ENCODE measurements at regions not wholly inside any gene's neighbourhood (a gene's known extent, or its start where the extent isn't known, plus 50 kb on each side); places are given as distances from the start of the nearest gene placed in this dataset.

GRCh38 chr4:32601848-32602247, 1881.7 kb downstream of the PCDH7 start:
- Histone ChIP-seq H3K4me1 (no peaks in the 10 kb centered on the region), H3K27me3 (no peaks in the 10 kb centered on the region), H3K9me3 (peaks cover 0 to 7% (median 0%) of the 10 kb centered on the region in 11 donors), H3K36me3 (no peaks in the 10 kb centered on the region), H3K27ac (no peak overlapping the region), H3K4me3 (no peak overlapping the region)
- no peak for ATAC-seq
- DNase-seq = no peak
- intact Hi-C loops (cut with DNase I) = no loop called here
- 68 to 78% methylated on average over 3 of the region's 3 CpGs for WGBS, 2 donors
- no peak for TF ChIP-seq CTCF (IDR thresholded peaks at IDR 0.05)

GRCh38 chr4:32607978-32608377, 1887.8 kb downstream of the PCDH7 start:
- H3K36me3 ChIP-seq = no peaks in the 10 kb centered on the region
- no peaks in the 10 kb centered on the region for H3K27me3 ChIP-seq
- intact Hi-C loops (cut with DNase I) = no loop called here
- peaks cover 0 to 49% (median 7%) of the 10 kb centered on the region in 11 donors for H3K9me3 ChIP-seq
- DNase-seq = no peak
- H3K4me3 ChIP-seq = no peak overlapping the region
- 51 to 78% methylated on average over 1 of the region's 1 CpG for WGBS, 2 donors
- ATAC-seq = no peak
- no peaks in the 10 kb centered on the region for H3K4me1 ChIP-seq
- no peak overlapping the region for H3K27ac ChIP-seq
- no peak for TF ChIP-seq CTCF (IDR thresholded peaks at IDR 0.05)

GRCh38 chr4:32624943-32625603, 1904.9 kb downstream of the PCDH7 start:
- intact Hi-C loops (cut with DNase I) = no loop called here
- H3K4me1 ChIP-seq = no peaks in the 10 kb centered on the region
- ATAC-seq = no peak
- WGBS, 2 donors = 60 to 66% methylated on average over 7 of the region's 7 CpGs
- no peaks in the 10 kb centered on the region for H3K36me3 ChIP-seq
- DNase-seq = no peak
- H3K27me3 ChIP-seq = no peaks in the 10 kb centered on the region
- no peak for TF ChIP-seq CTCF (IDR thresholded peaks at IDR 0.05)
- H3K4me3 ChIP-seq = no peak overlapping the region
- peaks cover 0 to 24% (median 0%) of the 10 kb centered on the region in 11 donors for H3K9me3 ChIP-seq
- no peak overlapping the region for H3K27ac ChIP-seq

GRCh38 chr4:32625687-32626337, 1905.6 kb downstream of the PCDH7 start:
- intact Hi-C loops (cut with DNase I) = no loop called here
- H3K4me1 ChIP-seq = no peaks in the 10 kb centered on the region
- peaks cover 0 to 27% (median 0%) of the 10 kb centered on the region in 11 donors for H3K9me3 ChIP-seq
- DNase-seq (no peak), ATAC-seq (no peak)
- no peak overlapping the region for H3K4me3 ChIP-seq
- H3K27ac ChIP-seq = no peak overlapping the region
- H3K36me3 ChIP-seq = no peaks in the 10 kb centered on the region
- no peak for TF ChIP-seq CTCF (IDR thresholded peaks at IDR 0.05)
- no peaks in the 10 kb centered on the region for H3K27me3 ChIP-seq
- 67 to 70% methylated on average over 4 of the region's 4 CpGs for WGBS, 2 donors
